ENCODE measurements at regions not wholly inside any gene's neighbourhood (a gene's known extent, or its start where the extent isn't known, plus 50 kb on each side); places are given as distances from the start of the nearest gene placed in this dataset.
"Not testable (repeated sequence)": the region's sequence is repeated elsewhere in the genome, so short reads cannot be mapped to it uniquely, and the experiment has no call there.

DNA sequence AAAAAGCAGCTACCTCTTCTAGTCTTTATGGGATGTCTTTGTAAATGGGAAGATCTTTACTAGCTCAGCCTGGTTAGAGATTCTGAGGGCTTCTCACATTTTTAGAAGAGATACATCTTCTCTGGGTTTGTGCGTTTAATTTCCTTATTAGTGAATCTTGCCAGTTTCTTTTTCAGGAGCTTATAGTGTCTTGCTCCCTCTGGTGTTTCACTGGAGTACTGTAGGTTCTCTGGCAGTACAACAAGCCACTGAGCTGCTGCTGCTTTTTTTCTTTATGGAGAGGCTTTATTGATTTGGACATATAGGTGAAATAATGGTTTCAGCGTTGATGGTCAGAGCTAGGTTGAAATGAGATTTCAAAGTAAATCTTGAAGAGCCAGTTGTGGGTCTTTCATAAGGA, 82.9 kb downstream of the LAS1L start:
- peak in 1 of 2 donors; percentile 18 for DNase-seq

DNA sequence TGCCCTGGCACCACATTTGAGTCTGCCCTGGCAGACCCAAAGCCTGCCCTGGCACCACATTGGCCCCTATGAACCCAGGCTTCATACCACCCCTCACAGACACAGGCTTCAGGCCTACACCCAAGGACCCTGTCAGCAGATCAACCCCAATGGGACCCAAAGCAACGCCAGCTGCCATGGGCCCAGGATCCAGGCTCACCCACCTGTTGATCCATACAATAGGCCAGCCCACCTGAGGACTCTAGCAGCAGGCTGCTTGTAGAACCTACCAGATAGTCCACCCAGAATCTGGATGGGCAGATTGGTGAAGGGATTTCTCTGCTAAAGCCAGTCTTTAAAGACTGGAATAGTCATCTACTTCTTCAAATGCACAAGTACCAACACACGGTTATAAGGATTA, 114.4 kb downstream of the LAS1L start:
- no peak for DNase-seq

DNA sequence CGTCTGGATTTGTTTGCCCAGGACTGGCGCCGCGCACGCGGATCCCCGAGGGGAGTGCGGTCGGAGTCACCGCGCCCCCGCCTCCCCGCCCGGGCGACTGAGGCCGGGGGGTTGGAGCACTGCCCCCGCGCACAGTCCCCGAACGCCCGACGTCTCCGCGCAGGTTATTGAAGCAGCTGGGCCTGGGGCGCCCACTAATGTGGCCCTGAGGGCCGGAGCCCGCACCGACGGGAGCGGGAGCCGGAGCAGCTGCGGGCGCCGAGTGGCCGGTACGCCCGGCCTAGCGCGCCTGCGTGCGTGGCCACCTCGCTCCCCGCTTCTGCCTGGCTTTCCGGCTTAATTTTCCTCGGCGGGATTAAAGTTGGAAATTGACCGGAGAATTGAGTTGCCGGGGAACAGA, 126.9 kb downstream of the LAS1L start:
- DNase-seq: not testable (repeated sequence)

DNA sequence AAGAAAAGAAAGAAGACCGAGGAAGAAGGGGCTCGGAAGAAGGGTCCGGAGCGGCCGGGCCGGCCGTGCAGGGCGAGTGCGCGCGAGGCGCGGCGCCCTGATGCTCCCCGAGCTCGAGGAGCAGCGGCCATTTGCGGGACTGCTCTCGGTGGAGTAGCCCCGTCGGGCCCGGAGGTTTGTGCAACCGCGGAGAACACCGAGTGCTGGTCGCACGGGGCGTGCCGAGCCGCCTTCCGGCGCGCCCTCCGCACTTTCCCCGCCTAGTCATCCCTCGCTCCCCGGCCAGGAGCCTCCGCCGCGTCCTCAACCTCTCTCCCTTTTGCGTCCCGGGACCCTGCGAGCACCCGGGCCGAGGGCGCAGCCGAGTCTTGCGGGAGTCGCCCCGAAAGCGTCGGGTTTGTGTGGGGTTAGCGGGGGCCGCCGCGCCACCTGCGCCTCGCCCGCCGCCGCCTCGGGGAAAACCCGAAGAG, 127.4 kb downstream of the LAS1L start:
- no peak for DNase-seq

DNA sequence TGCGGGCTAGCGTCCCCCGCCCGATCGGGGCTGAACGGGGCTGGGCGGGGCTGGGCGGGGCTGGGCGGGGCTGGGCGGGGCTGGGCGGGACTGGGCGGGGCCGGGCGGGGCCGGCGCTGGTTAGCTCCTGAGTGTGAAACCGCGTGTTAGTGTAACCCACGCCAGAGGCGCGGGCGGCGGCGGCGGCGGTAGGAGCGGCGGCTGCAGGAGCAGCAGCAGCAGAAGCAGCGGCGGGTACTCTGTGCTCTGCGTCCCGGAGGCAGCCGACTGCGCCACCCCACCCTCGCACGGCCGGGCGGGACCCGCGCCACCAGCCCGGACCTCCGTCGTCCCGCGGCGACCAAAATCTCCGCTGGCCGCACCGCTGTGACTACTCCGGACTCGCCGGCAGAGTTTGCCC, 128.1 kb downstream of the LAS1L start:
- DNase-seq: peak; percentile 3 to 6

DNA sequence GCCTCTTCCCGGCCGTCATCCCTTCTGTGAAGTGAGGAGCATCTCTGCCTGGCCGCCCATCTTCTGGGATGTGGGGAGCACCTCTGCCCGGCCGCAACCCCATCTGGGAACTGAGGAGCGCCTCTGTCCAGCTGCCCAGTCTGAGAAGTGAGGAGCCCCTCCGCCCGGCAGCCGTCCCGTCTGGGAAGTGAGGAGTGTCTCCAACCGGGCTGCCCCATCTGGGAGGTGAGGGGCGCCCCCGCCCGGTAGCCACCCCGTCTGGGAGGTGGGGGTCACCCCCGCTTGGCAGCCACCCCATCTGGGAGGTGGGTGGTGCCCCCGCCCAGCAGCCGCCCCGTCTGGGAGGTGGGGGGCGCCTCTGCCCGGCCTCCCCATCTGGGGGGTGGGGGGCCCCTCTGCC, 142.3 kb downstream of the LAS1L start:
- DNase-seq: no peak

DNA sequence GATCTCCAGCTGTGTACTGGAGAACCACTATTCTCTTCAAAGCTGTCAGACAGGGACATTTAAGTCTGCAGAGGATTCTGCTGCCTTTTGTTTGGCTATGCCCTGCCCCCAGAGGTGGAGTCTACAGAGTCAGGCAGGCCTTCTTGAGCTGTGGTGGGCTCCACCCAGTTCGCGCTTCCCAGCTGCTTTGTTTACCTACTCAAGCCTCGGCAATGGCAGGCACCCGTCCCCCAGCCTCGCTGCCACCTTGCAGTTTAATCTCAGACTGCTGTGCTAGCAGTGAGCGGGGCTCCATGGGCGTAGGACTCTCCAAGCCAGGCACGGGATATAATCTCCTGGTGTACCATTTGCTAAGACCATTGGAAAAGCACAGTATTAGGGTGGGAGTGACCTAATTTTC, 145.5 kb downstream of the LAS1L start:
- DNase-seq: not testable (repeated sequence)

Data from activated CD4-positive, alpha-beta T cell treated with anti-CD3 and anti-CD28 coated beads for 4 hours (primary cell).